HG03135 (cell line): ENCODE measurements at regions not wholly inside any gene's neighbourhood (a gene's known extent, or its start where the extent isn't known, plus 50 kb on each side); places are given as distances from the start of the nearest gene placed in this dataset.

Experiments used
- ATAC-seq: cut with Tn5 transposase; IDR thresholded peaks from one replicate; pipeline ENCODE4 v1.9.1; 2021; ENCODE audit warnings: mild to moderate bottlenecking, moderate library complexity; ENCODE audit not compliant: unreplicated experiment

- no peak for ATAC-seq
Observed at GRCh38 chr10:24006741-24007140, 202.2 kb upstream of the KIAA1217 start.

- no peak for ATAC-seq
Observed at GRCh38 chr10:24007359-24007758, 201.6 kb upstream of the KIAA1217 start.

- ATAC-seq, result no peak
Observed at GRCh38 chr10:24008164-24009091, 200.5 kb upstream of the KIAA1217 start.

GRCh38 chr10:24009115-24009514 lies 199.8 kb upstream of the KIAA1217 start:
- no peak for ATAC-seq

- no peak for ATAC-seq
Observed at GRCh38 chr10:24009736-24010135, 199.2 kb upstream of the KIAA1217 start.

- ATAC-seq, result no peak
Observed at GRCh38 chr10:24010436-24010970, 198.4 kb upstream of the KIAA1217 start.

GRCh38 chr10:24012249-24012803 lies 196.6 kb upstream of the KIAA1217 start:
- ATAC-seq, result no peak

GRCh38 chr10:24027107-24027506 lies 181.8 kb upstream of the KIAA1217 start:
- no peak for ATAC-seq

GRCh38 chr10:24034571-24034970 lies 174.4 kb upstream of the KIAA1217 start:
- no peak for ATAC-seq

- ATAC-seq, result no peak
Observed at GRCh38 chr10:24035761-24036160, 173.2 kb upstream of the KIAA1217 start.

- ATAC-seq, result no peak
Observed at GRCh38 chr10:24039315-24039714, 169.6 kb upstream of the KIAA1217 start.

GRCh38 chr10:24039897-24040296 lies 169.0 kb upstream of the KIAA1217 start:
- ATAC-seq, result no peak

- ATAC-seq, result no peak
Observed at GRCh38 chr10:24041034-24041433, 167.9 kb upstream of the KIAA1217 start.

GRCh38 chr10:24041834-24042233 lies 167.1 kb upstream of the KIAA1217 start:
- ATAC-seq, result no peak

- ATAC-seq, result no peak
Observed at GRCh38 chr10:24042884-24043283, 166.1 kb upstream of the KIAA1217 start.

GRCh38 chr10:24046060-24046459 lies 162.9 kb upstream of the KIAA1217 start:
- no peak for ATAC-seq

- ATAC-seq, result no peak
Observed at GRCh38 chr10:24047176-24047575, 161.8 kb upstream of the KIAA1217 start.

- no peak for ATAC-seq
Observed at GRCh38 chr10:24054421-24054820, 154.5 kb upstream of the KIAA1217 start.

- ATAC-seq, result no peak
Observed at GRCh38 chr10:24080207-24080606, 128.7 kb upstream of the KIAA1217 start.

- no peak for ATAC-seq
Observed at GRCh38 chr10:24086296-24087086, 122.4 kb upstream of the KIAA1217 start.

GRCh38 chr10:24091256-24091655 lies 117.7 kb upstream of the KIAA1217 start:
- ATAC-seq, result no peak
